Activated T-cell treated with anti-CD3 and anti-CD28 coated beads, Interleukin-2, amount 50 U/mL, for 4 hours (primary cell): ENCODE measurements at regions not wholly inside any gene's neighbourhood (a gene's known extent, or its start where the extent isn't known, plus 50 kb on each side); places are given as distances from the start of the nearest gene placed in this dataset.
"Not testable (repeated sequence)": the region's sequence is repeated elsewhere in the genome, so short reads cannot be mapped to it uniquely, and the experiment has no call there.

Source experiments
- ATAC-seq, 2 donors: fragments of 200-7000 bp; cut with Tn5 transposase; one replicate each; pipeline ENCODE4 v1.10.0; 2021
- DNase-seq: peaks from one replicate; pipeline ENCODE4 v3.0.0-alpha.2; 2020
- H3K27me3 Mint-ChIP-seq: one replicate; pipeline ENCODE4 v1.8.0; 2021; ENCODE audit warnings: low read depth, mixed read lengths
- H3K36me3 Mint-ChIP-seq: one replicate; pipeline ENCODE4 v1.8.0; 2022; ENCODE audit warnings: mixed read lengths; ENCODE audit not compliant: insufficient read depth
- H3K4me1 Mint-ChIP-seq: one replicate; pipeline ENCODE4 v1.8.0; 2021; ENCODE audit warnings: low read depth, mixed read lengths
- H3K4me3 Mint-ChIP-seq: one replicate; pipeline ENCODE4 v1.8.0; 2021; ENCODE audit warnings: mild to moderate bottlenecking, moderate library complexity, mixed read lengths
- H3K9me3 Mint-ChIP-seq: one replicate; pipeline ENCODE4 v1.8.0; 2021; ENCODE audit warnings: mixed read lengths

DNA sequence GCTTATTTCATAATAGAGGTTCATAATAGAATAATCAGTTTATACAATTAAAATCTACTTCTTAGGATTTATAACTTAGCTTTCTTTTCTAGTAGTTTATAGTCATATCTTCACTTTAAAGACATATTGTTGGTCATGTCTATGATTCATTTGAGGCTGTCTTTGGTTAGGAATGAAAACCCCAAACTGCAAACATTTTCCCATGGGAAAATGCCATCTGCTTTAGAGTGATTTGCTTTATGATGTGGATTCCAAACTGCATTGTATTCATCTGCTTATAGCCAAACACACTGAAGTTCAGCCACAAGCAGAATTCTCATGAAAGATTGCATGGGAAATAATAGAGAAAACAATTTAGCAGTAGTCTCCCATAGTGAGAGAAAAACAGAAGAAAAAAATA, 128.0 kb downstream of the RFPL4B start:
- Mint-ChIP-seq H3K27me3 (no peaks in the 10 kb centered on the region), H3K9me3 (no peaks in the 10 kb centered on the region), H3K4me1 (no peaks in the 10 kb centered on the region), H3K4me3 (no peak overlapping the region), H3K36me3 (no peaks in the 10 kb centered on the region)
- ATAC-seq (no peak), DNase-seq (no peak)

DNA sequence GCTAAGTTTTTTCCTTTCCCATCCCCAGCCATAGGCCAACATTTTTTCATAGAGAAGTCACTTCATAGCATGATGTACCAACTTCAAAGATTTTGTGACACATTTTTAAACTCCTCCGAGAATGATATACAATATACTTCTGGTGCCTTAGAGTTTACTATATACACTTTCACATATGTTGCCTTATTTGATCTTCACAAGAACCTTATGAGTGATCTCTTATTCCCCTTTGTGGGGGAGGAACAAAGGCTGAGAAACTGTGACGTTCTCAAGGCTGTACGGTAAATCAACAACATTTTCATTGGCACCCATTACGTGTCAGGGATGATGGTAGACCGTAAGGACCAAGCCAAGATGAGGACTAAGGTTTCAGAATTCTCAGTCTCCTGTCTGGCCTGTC, 130.0 kb downstream of the RFPL4B start:
- H3K4me1 Mint-ChIP-seq: no peaks in the 10 kb centered on the region
- ATAC-seq (no peak), DNase-seq (no peak)
- H3K36me3 Mint-ChIP-seq: no peaks in the 10 kb centered on the region
- H3K27me3 Mint-ChIP-seq: no peaks in the 10 kb centered on the region
- no peaks in the 10 kb centered on the region for H3K9me3 Mint-ChIP-seq
- no peak overlapping the region for H3K4me3 Mint-ChIP-seq

DNA sequence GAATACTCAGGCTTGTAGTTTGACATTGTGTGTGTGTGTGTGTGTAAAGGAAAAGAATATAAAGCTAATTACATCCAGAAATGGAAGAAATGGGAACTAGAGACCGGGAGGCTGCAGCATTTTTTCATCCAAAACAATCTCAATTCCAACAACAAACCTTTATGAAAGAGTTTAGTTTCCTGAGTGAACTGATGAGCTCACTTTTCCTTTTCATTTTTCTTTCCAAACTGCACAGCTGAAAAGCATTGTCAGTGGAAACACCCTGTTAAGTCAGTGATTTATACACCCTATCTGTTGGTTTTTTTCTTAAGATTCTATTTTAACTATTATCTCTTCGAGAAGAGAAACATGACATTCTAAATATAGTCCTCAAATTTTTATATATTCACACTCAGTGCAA, 130.9 kb downstream of the RFPL4B start:
- Mint-ChIP-seq H3K27me3 (no peaks in the 10 kb centered on the region), H3K4me1 (no peaks in the 10 kb centered on the region)

DNA sequence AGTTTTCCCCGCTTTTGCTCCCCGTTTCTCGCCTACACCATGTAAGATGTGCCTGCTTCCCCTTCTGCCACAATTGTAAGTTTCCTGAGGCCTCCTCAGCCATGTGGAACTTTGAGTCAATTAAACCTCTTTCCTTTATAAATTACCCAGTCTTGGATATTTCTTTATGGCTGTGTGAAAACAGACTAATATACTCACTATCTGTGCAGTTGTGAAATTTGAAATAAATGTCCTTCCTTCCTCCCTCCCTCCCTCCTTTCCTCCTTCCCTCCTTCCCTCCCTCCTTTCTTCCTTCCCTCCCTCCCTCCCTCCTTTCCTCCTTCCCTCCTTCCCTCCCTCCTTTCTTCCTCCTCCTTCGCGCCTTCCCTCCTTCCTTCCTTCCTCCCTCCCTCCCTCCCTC, 132.8 kb downstream of the RFPL4B start:
- not testable (repeated sequence) for DNase-seq, H3K9me3 Mint-ChIP-seq, H3K27me3 Mint-ChIP-seq, H3K36me3 Mint-ChIP-seq, H3K4me1 Mint-ChIP-seq, H3K4me3 Mint-ChIP-seq, ATAC-seq

More for the DNA sequence above, 130.9 kb downstream of the RFPL4B start:
- no peaks in the 10 kb centered on the region for H3K36me3 Mint-ChIP-seq
- DNase-seq (no peak), ATAC-seq (no peak)
- H3K4me3 Mint-ChIP-seq: no peak overlapping the region
- no peaks in the 10 kb centered on the region for H3K9me3 Mint-ChIP-seq

DNA sequence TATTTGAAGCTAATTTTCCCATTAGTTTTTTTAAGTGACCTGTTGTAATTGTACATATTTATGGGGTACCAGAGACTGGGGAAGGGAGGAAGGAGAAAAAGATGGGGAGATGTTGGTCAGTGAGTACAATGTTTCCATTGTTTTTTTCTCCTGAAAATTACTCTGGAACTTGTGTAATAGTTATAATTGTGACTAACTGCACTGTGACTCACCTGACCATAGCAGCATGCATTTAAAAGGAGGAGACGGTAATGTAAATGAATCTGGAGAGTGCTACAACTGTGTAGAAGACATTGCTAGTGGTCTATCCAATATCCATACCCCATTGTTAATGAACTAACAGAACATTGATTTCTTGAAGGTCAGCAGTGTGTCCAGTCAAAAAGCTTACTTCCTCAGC, 133.4 kb downstream of the RFPL4B start:
- no peaks in the 10 kb centered on the region for H3K36me3 Mint-ChIP-seq
- DNase-seq (no peak), ATAC-seq (no peak)
- H3K27me3 Mint-ChIP-seq: no peaks in the 10 kb centered on the region
- H3K9me3 Mint-ChIP-seq: no peaks in the 10 kb centered on the region
- H3K4me3 Mint-ChIP-seq: no peak overlapping the region
- no peaks in the 10 kb centered on the region for H3K4me1 Mint-ChIP-seq

DNA sequence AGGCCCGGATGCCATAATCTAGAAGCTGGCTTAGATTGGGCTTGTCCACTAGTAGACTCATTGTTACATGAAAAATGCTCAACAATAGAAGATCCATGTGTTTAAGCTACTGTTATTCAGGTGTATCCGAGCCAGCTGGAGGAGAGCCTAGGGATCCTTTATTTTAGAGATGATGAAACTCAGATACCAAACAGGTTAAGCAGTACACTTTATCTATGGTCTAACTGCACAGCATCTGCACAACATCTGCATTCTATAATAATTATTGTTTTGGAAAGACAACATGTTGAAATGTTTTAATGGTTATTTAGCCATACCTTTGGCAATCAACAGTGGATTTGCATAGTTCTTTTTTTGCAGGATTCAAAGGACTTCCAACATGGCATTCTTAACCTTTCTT, 134.1 kb downstream of the RFPL4B start:
- H3K36me3 Mint-ChIP-seq: no peaks in the 10 kb centered on the region
- H3K4me1 Mint-ChIP-seq: no peaks in the 10 kb centered on the region
- no peaks in the 10 kb centered on the region for H3K9me3 Mint-ChIP-seq
- DNase-seq: no peak
- no peak for ATAC-seq
- H3K27me3 Mint-ChIP-seq: no peaks in the 10 kb centered on the region
- H3K4me3 Mint-ChIP-seq: no peak overlapping the region

DNA sequence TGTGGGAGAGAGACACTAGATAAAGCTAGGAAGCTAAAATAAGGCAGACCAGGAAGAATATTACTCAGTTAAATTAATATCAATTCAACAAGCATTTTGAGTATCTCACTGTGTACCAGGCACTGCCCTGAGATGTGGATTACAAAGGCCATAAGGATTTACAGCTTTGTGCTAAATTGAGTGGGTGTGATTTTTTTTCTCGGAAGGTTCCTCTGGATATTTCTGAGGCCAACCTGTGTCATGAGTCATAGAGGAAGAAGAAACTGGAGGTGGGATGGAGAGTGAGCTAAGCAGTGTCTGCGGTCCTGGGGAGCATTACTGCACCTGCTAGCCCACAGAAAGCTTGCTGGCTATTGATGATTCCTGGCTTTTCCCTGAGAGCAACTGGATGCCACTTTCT, 135.2 kb downstream of the RFPL4B start:
- H3K4me3 Mint-ChIP-seq: no peak overlapping the region
- H3K4me1 Mint-ChIP-seq: no peaks in the 10 kb centered on the region
- DNase-seq (no peak), ATAC-seq (no peak)
- H3K27me3 Mint-ChIP-seq: no peaks in the 10 kb centered on the region
- H3K9me3 Mint-ChIP-seq: no peaks in the 10 kb centered on the region
- H3K36me3 Mint-ChIP-seq: no peaks in the 10 kb centered on the region

DNA sequence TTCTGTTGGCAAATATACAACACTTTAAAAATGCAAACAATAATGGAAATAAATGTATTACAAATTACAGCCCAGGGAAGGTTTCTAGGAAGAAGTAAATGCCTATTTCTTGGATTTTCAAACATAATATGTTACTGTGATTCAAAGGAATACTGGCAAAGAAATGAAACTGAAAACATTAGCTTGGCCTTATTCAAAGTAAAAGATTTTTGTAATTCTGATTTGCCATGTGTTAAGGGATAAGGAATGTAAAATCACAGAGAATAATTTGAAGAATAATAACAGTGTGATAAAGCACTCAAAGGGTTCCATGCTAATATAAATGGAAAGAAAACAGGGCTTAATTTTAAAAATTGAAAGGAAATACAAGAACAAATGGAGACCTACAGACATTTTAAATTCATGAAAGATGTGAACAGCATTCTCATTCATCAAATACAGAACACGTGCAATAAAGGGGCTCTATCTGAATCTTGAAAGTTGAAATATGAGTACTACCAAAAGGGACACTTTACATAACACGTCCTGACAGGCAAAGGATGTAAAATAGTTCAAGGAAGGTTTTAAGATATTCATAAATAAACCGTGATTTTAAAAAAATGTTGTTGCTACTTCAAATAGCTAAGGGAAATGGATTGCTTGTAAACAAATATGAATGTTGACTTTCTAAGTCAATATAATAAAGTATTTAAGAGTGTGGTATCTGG, 138.1 kb downstream of the RFPL4B start:
- H3K27me3 Mint-ChIP-seq: no peaks in the 10 kb centered on the region
- DNase-seq (no peak), ATAC-seq (no peak)
- no peak overlapping the region for H3K4me3 Mint-ChIP-seq
- H3K36me3 Mint-ChIP-seq: no peaks in the 10 kb centered on the region
- no peaks in the 10 kb centered on the region for H3K4me1 Mint-ChIP-seq
- H3K9me3 Mint-ChIP-seq: no peaks in the 10 kb centered on the region

DNA sequence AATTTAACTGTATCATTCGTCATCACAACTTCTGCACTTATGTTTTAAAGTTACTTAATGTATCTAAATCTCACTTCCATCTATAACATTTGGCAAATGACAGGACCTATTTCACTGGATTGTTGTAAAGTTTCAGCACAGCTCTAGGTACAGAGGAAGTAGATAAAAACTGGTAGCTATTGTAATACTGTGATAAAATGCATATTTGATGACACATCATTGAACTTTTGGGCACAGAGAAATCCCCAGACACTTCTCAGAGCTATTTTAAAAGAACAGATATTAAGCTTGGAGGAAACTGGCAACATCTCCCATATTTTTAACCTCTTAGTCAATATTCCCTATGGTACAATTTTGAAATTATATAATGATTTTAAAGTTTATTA, 138.7 kb downstream of the RFPL4B start:
- Mint-ChIP-seq H3K9me3 (no peaks in the 10 kb centered on the region), H3K4me3 (no peak overlapping the region), H3K4me1 (no peaks in the 10 kb centered on the region), H3K27me3 (no peaks in the 10 kb centered on the region), H3K36me3 (no peaks in the 10 kb centered on the region)
- DNase-seq: no peak
- no peak for ATAC-seq

DNA sequence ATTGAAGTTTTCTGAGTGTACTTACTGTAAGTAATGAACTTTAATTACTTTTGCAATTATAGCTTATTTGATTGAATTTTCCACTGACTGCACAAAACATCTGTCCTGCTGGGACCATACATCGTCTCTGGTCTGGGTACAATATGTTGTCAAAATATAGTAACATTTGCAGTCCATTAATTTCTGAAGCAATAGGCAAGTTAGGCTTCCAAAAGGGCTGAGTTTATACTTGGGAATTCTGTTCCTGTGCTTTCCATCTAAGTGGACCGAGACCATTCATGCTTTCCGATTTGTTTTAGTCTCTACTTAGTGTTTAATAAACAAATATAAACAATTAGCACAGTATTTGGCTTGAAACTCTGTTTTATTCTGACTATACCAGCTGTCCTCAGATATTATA, 139.3 kb downstream of the RFPL4B start:
- Mint-ChIP-seq H3K9me3 (no peaks in the 10 kb centered on the region), H3K4me1 (no peaks in the 10 kb centered on the region), H3K36me3 (no peaks in the 10 kb centered on the region), H3K4me3 (no peak overlapping the region), H3K27me3 (no peaks in the 10 kb centered on the region)
- no peak for ATAC-seq
- DNase-seq: no peak

DNA sequence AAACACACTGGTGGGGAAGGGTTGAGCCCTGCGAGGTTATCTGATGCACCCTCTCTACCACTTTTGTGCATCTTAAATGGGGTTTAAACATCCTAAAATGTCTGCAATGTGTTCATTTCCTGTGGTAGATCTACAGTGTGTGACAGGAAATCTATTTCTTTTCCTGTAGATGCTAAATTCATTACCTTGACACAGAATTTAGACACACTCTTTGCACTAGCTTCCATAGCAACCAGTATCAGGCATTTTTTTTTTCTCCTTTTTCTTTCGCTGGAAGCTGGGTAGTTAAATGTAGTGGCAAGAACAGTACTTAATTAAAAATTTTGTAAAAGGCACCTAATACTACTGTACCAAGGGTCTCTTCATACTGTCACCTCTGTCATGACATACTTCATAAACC, 141.1 kb downstream of the RFPL4B start:
- ATAC-seq (no peak), DNase-seq (no peak)
- H3K4me1 Mint-ChIP-seq: no peaks in the 10 kb centered on the region
- H3K4me3 Mint-ChIP-seq: no peak overlapping the region
- no peaks in the 10 kb centered on the region for H3K27me3 Mint-ChIP-seq
- H3K9me3 Mint-ChIP-seq: no peaks in the 10 kb centered on the region
- no peaks in the 10 kb centered on the region for H3K36me3 Mint-ChIP-seq

DNA sequence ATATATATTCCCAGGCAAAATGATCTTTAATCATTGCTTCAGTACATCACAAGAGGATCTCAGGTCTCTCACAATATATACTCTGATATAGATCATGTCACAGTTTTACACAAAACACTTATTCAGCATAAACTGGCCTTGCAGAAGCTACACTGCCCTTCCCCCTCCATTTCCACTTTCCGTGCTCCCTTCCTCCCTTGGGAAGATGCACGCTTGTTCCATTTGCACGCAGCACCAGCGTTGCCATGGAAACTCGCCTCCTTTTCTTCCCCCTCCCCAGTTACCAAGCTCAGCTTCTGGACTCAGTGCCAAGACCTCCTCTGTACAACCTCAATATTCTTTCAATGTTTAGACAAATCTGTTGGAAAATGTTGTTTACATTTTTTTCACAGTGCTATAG, 154.6 kb downstream of the RFPL4B start:
- no peaks in the 10 kb centered on the region for H3K9me3 Mint-ChIP-seq
- ATAC-seq: no peak
- H3K4me3 Mint-ChIP-seq: no peak overlapping the region
- H3K27me3 Mint-ChIP-seq: no peaks in the 10 kb centered on the region
- DNase-seq: no peak
- no peaks in the 10 kb centered on the region for H3K4me1 Mint-ChIP-seq
- H3K36me3 Mint-ChIP-seq: no peaks in the 10 kb centered on the region

DNA sequence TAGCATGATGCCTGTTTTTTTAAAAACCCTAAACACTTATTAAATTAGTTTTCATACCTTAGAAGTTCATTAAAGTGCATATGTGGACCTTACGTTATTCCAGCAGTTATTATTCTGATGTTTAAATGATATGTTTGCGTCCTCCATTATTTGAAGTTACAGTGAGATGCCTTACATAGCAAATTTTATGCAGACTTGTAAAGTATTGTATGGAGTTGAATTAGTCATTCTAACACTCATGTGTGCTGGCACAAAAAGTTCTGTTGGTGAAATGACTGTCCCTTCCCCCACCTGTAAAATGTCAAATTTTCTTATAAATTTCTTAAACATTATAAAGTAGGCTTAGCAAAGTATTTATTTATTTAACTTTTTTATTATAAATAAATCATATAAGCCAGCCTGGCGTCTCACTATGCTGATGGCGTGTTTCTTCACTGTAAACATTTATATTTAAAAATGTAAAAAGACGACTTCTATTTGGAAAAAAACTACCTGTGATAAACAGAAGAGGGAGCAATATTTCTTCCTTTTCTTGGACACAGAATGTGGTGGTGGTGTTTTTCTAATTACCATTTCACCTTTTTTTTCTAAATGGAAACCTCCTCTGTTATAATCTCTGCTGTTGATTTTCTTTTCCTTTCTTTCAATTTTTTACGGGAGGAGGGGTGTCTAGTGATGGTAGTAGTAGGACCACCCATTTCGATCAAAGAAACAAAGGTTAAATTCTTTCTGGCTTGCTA, 155.4 kb downstream of the RFPL4B start:
- Mint-ChIP-seq H3K4me1 (no peaks in the 10 kb centered on the region), H3K4me3 (no peak overlapping the region), H3K9me3 (no peaks in the 10 kb centered on the region), H3K27me3 (no peaks in the 10 kb centered on the region), H3K36me3 (no peaks in the 10 kb centered on the region)
- ATAC-seq (no peak), DNase-seq (no peak)

DNA sequence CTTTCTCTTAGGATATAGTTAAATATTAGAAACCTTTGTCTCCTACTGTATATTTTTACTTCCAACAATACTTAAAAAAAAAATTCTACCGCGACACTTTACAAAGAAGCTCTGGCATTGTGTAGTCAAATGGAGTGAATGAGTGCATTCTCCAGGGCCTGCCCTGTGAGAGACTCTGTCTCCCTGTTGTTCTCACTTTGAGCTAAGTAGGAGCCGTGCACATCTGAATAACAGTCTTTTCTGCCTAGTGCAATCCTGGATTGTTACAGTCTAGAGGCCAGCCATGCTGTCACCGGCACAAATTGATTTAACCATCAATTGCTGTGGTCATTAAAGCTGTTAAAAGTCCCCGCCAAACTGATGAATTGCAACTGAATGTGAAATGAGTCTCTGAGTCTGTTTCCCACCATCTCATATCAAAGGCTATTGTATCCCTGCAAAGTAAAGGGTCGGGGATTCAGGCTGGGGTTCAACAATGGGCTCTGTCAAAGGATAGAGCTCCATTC, 156.0 kb downstream of the RFPL4B start:
- DNase-seq (no peak), ATAC-seq (no peak)
- no peaks in the 10 kb centered on the region for H3K27me3 Mint-ChIP-seq
- H3K4me3 Mint-ChIP-seq: no peak overlapping the region
- no peaks in the 10 kb centered on the region for H3K9me3 Mint-ChIP-seq
- no peaks in the 10 kb centered on the region for H3K4me1 Mint-ChIP-seq
- H3K36me3 Mint-ChIP-seq: no peaks in the 10 kb centered on the region

DNA sequence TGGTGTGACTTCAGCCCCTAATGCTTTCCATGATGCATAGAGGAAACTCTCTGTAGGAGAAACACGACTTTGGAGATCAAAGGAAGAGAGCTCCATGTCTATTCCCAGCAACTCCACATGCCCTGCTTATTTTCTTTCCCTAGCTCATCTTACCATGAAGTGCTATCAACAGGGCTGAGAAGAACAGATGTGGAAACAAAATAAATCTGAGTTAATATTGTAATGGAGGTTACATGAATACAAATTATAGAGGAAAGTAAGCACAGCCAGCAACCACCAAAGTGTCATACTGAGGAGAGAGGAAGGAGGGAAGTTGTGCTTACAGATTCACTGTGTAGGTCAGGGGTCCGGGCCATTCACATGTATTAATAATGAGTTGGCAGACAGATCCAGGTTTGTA, 157.5 kb downstream of the RFPL4B start:
- no peak overlapping the region for H3K4me3 Mint-ChIP-seq
- DNase-seq (no peak), ATAC-seq (no peak)
- H3K27me3 Mint-ChIP-seq: no peaks in the 10 kb centered on the region
- no peaks in the 10 kb centered on the region for H3K4me1 Mint-ChIP-seq
- H3K36me3 Mint-ChIP-seq: no peaks in the 10 kb centered on the region
- H3K9me3 Mint-ChIP-seq: peaks cover 3% of the 10 kb centered on the region
